GM12878 (cell line): ENCODE measurements at regions not wholly inside any gene's neighbourhood (a gene's known extent, or its start where the extent isn't known, plus 50 kb on each side); places are given as distances from the start of the nearest gene placed in this dataset.

Experiments used
- BCL11A ChIP-seq: IDR thresholded peaks from 2 replicates; pipeline ENCODE4 v1.6.1; 2011; ENCODE audit warnings: low read depth, low read length
- CREB1 ChIP-seq: IDR thresholded peaks from 2 replicates; pipeline ENCODE4 v1.6.1; 2012; ENCODE audit warnings: low read depth, mild to moderate bottlenecking, inconsistent platforms
- FOXM1 ChIP-seq: IDR thresholded peaks from 2 replicates; pipeline ENCODE4 v1.6.1; 2012; ENCODE audit warnings: low read depth, mild to moderate bottlenecking, inconsistent platforms, low read length, moderate library complexity
- NFXL1 ChIP-seq: fragments of 450-650 bp; IDR thresholded peaks from 2 replicates; pipeline ENCODE4 v1.6.1; 2017; ENCODE audit warnings: antibody characterized with exemption, mild to moderate bottlenecking, borderline replicate concordance
- NFYB ChIP-seq: IDR thresholded peaks from 2 replicates; pipeline ENCODE4 v1.6.1; 2011; ENCODE audit warnings: low read depth, mild to moderate bottlenecking, low read length, improper control_type of control experiment, moderate library complexity; ENCODE audit not compliant: insufficient read depth
- PML ChIP-seq: IDR thresholded peaks from 2 replicates; pipeline ENCODE4 v1.6.1; 2012; ENCODE audit warnings: low read length, inconsistent platforms
- POLR2A ChIP-seq: IDR thresholded peaks from 2 replicates; pipeline ENCODE4 v1.6.1; 2011; ENCODE audit warnings: low read depth, mild to moderate bottlenecking, low read length
- SMAD1 ChIP-seq: fragments of 450-650 bp; IDR thresholded peaks from 2 replicates; pipeline ENCODE4 v1.6.1; 2018; ENCODE audit warnings: mild to moderate bottlenecking, low read depth; ENCODE audit not compliant: partially characterized antibody
- SP1 ChIP-seq: IDR thresholded peaks from one replicate; pipeline ENCODE4 v1.6.1; 2011; ENCODE audit warnings: low read depth, low read length
- YBX1 ChIP-seq: fragments of 450-650 bp; IDR thresholded peaks from 2 replicates; pipeline ENCODE4 v1.6.1; 2016; ENCODE audit warnings: antibody characterized with exemption
- TF ChIP-seq, protein P1 (sequence below): fragments of 450-650 bp; IDR thresholded peaks from 2 replicates; pipeline ENCODE4 v1.6.1; 2017; ENCODE audit warnings: mild to moderate bottlenecking, low read depth, inconsistent platforms; ENCODE audit not compliant: poor library complexity, severe bottlenecking
- TF ChIP-seq, protein P2 (sequence below): fragments of 450-650 bp; formaldehyde crosslinking; IDR thresholded peaks from 2 replicates; pipeline ENCODE4 v1.4.0; 2020; ENCODE audit warnings: mild to moderate bottlenecking, moderate library complexity
- TF ChIP-seq, protein P3 (sequence below): fragments of 450-650 bp; IDR thresholded peaks from 2 replicates; pipeline ENCODE4 v1.6.1; 2017; ENCODE audit warnings: mild to moderate bottlenecking, moderate library complexity
- TF ChIP-seq, protein P4 (sequence below): fragments of 450-650 bp; IDR thresholded peaks from 2 replicates; pipeline ENCODE4 v1.6.1; 2017; ENCODE audit warnings: borderline replicate concordance
- TF ChIP-seq, protein P5 (sequence below): fragments of 450-650 bp; IDR thresholded peaks from 2 replicates; pipeline ENCODE4 v1.6.1; 2016; ENCODE audit warnings: mild to moderate bottlenecking

DNA sequence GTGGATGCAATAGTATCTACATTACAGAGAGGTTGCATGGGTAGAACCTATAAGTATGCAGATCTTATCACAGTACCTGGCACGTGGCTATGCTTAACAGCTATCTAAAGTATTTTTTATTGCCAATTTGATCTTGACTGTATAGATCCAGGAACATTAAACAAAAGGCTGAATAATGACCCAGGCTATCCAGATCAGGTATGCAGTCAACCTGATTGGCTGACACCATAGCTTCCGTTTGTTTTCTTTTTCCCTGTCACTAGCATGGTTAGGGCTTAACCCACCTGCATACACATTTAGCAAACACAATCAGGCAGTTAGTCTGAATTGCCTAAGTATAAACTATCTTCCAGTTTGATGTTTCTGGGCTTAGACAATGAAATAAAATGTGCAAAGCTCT, 264.9 kb upstream of the PLXNA2 start (continued):
- TF ChIP-seq, protein P1, sequence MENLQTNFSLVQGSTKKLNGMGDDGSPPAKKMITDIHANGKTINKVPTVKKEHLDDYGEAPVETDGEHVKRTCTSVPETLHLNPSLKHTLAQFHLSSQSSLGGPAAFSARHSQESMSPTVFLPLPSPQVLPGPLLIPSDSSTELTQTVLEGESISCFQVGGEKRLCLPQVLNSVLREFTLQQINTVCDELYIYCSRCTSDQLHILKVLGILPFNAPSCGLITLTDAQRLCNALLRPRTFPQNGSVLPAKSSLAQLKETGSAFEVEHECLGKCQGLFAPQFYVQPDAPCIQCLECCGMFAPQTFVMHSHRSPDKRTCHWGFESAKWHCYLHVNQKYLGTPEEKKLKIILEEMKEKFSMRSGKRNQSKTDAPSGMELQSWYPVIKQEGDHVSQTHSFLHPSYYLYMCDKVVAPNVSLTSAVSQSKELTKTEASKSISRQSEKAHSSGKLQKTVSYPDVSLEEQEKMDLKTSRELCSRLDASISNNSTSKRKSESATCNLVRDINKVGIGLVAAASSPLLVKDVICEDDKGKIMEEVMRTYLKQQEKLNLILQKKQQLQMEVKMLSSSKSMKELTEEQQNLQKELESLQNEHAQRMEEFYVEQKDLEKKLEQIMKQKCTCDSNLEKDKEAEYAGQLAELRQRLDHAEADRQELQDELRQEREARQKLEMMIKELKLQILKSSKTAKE: no peak
- TF ChIP-seq, protein P2, sequence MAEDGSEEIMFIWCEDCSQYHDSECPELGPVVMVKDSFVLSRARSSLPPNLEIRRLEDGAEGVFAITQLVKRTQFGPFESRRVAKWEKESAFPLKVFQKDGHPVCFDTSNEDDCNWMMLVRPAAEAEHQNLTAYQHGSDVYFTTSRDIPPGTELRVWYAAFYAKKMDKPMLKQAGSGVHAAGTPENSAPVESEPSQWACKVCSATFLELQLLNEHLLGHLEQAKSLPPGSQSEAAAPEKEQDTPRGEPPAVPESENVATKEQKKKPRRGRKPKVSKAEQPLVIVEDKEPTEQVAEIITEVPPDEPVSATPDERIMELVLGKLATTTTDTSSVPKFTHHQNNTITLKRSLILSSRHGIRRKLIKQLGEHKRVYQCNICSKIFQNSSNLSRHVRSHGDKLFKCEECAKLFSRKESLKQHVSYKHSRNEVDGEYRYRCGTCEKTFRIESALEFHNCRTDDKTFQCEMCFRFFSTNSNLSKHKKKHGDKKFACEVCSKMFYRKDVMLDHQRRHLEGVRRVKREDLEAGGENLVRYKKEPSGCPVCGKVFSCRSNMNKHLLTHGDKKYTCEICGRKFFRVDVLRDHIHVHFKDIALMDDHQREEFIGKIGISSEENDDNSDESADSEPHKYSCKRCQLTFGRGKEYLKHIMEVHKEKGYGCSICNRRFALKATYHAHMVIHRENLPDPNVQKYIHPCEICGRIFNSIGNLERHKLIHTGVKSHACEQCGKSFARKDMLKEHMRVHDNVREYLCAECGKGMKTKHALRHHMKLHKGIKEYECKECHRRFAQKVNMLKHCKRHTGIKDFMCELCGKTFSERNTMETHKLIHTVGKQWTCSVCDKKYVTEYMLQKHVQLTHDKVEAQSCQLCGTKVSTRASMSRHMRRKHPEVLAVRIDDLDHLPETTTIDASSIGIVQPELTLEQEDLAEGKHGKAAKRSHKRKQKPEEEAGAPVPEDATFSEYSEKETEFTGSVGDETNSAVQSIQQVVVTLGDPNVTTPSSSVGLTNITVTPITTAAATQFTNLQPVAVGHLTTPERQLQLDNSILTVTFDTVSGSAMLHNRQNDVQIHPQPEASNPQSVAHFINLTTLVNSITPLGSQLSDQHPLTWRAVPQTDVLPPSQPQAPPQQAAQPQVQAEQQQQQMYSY: no peak
- TF ChIP-seq, protein P3, sequence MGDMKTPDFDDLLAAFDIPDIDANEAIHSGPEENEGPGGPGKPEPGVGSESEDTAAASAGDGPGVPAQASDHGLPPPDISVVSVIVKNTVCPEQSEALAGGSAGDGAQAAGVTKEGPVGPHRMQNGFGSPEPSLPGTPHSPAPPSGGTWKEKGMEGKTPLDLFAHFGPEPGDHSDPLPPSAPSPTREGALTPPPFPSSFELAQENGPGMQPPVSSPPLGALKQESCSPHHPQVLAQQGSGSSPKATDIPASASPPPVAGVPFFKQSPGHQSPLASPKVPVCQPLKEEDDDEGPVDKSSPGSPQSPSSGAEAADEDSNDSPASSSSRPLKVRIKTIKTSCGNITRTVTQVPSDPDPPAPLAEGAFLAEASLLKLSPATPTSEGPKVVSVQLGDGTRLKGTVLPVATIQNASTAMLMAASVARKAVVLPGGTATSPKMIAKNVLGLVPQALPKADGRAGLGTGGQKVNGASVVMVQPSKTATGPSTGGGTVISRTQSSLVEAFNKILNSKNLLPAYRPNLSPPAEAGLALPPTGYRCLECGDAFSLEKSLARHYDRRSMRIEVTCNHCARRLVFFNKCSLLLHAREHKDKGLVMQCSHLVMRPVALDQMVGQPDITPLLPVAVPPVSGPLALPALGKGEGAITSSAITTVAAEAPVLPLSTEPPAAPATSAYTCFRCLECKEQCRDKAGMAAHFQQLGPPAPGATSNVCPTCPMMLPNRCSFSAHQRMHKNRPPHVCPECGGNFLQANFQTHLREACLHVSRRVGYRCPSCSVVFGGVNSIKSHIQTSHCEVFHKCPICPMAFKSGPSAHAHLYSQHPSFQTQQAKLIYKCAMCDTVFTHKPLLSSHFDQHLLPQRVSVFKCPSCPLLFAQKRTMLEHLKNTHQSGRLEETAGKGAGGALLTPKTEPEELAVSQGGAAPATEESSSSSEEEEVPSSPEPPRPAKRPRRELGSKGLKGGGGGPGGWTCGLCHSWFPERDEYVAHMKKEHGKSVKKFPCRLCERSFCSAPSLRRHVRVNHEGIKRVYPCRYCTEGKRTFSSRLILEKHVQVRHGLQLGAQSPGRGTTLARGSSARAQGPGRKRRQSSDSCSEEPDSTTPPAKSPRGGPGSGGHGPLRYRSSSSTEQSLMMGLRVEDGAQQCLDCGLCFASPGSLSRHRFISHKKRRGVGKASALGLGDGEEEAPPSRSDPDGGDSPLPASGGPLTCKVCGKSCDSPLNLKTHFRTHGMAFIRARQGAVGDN: no peak
- TF ChIP-seq SMAD1 (no peak), PML (no peak), POLR2A (no peak), NFXL1 (no peak), SP1 (no peak), BCL11A (no peak), FOXM1 (no peak), CREB1 (no peak), NFYB (no peak), YBX1 (no peak)
- TF ChIP-seq, protein P4, sequence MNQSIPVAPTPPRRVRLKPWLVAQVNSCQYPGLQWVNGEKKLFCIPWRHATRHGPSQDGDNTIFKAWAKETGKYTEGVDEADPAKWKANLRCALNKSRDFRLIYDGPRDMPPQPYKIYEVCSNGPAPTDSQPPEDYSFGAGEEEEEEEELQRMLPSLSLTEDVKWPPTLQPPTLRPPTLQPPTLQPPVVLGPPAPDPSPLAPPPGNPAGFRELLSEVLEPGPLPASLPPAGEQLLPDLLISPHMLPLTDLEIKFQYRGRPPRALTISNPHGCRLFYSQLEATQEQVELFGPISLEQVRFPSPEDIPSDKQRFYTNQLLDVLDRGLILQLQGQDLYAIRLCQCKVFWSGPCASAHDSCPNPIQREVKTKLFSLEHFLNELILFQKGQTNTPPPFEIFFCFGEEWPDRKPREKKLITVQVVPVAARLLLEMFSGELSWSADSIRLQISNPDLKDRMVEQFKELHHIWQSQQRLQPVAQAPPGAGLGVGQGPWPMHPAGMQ: no peak
- TF ChIP-seq, protein P5, sequence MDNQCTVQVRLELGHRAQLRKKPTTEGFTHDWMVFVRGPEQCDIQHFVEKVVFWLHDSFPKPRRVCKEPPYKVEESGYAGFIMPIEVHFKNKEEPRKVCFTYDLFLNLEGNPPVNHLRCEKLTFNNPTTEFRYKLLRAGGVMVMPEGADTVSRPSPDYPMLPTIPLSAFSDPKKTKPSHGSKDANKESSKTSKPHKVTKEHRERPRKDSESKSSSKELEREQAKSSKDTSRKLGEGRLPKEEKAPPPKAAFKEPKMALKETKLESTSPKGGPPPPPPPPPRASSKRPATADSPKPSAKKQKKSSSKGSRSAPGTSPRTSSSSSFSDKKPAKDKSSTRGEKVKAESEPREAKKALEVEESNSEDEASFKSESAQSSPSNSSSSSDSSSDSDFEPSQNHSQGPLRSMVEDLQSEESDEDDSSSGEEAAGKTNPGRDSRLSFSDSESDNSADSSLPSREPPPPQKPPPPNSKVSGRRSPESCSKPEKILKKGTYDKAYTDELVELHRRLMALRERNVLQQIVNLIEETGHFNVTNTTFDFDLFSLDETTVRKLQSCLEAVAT: no peak
